ENCODE measurements at regions not wholly inside any gene's neighbourhood (a gene's known extent, or its start where the extent isn't known, plus 50 kb on each side); places are given as distances from the start of the nearest gene placed in this dataset.

GRCh38 chr21:36260030-36260787, 59.8 kb upstream of the MORC3 start:
- H3K4me3 ChIP-seq, result peak overlapping the region; percentile 50
- peaks cover 0 to 6% (median 3%) of the 10 kb centered on the region in 4 donors for H3K36me3 ChIP-seq (ENCODE audit: control insufficient read depth in 4 of 4, insufficient read depth in 4 of 4, low read length in 4 of 4)
- DNase-seq (peak; percentile 79 to 96 (median 95)), ATAC-seq (ENCODE audit: insufficient read depth, low FRiP score) (peak; percentile 78)
- H3K27me3 ChIP-seq (ENCODE audit: control insufficient read depth in 3 of 3, insufficient read depth in 3 of 3, low read length in 2 of 3), result no peaks in the 10 kb centered on the region
- WGBS, 2 donors, result 40 to 46% methylated on average over 10 of the region's 10 CpGs
- H3K4me1 ChIP-seq (ENCODE audit: control insufficient read depth in 5 of 5, insufficient read depth in 5 of 5, low read length in 5 of 5), result peaks cover 0 to 3% (median 0%) of the 10 kb centered on the region in 5 donors
- TF ChIP-seq, protein P1, sequence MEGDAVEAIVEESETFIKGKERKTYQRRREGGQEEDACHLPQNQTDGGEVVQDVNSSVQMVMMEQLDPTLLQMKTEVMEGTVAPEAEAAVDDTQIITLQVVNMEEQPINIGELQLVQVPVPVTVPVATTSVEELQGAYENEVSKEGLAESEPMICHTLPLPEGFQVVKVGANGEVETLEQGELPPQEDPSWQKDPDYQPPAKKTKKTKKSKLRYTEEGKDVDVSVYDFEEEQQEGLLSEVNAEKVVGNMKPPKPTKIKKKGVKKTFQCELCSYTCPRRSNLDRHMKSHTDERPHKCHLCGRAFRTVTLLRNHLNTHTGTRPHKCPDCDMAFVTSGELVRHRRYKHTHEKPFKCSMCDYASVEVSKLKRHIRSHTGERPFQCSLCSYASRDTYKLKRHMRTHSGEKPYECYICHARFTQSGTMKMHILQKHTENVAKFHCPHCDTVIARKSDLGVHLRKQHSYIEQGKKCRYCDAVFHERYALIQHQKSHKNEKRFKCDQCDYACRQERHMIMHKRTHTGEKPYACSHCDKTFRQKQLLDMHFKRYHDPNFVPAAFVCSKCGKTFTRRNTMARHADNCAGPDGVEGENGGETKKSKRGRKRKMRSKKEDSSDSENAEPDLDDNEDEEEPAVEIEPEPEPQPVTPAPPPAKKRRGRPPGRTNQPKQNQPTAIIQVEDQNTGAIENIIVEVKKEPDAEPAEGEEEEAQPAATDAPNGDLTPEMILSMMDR (IDR thresholded peaks at IDR 0.05; ENCODE audit: control extremely low read depth, extremely low read depth), result peak; percentile 53
- peak overlapping the region in 1 of 2 donors; percentile 88 for H3K27ac ChIP-seq (ENCODE audit: low read depth in 1 of 2, low read length in 1 of 2)
- no peaks in the 10 kb centered on the region for H3K9me3 ChIP-seq (ENCODE audit: control insufficient read depth in 4 of 4, insufficient read depth in 3 of 4, low read length in 3 of 4)
- peak overlapping the region in 1 of 2 donors; percentile 91 for H3K9ac ChIP-seq (ENCODE audit: insufficient read depth in 1 of 2, low read length in 2 of 2)

DNA sequence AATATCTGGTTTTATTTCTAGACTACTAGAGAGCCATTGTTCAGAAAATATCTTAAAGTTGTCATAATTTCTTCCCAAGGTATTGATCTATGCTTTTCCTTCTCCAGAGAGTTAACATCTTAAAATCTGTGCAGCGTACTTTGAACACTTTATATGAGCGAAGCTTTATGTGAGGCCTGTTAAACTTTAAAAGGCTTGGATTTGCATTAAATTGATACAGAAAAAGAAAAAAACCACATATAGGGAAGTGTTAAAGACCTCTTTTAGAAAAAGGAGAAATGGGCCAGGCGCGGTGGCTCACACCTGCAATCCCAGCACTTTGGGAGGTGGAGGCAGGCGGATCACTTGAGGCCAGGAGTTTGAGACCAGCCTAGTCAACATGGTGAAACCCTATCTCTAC, 59.2 kb upstream of the MORC3 start:
- 84 to 92% methylated on average over 5 of the region's 5 CpGs for WGBS, 2 donors
- Histone ChIP-seq H3K36me3 (ENCODE audit: control insufficient read depth in 4 of 4, insufficient read depth in 4 of 4, low read length in 4 of 4) (peaks cover 0 to 10% (median 3%) of the 10 kb centered on the region in 4 donors), H3K27me3 (ENCODE audit: control insufficient read depth in 3 of 3, insufficient read depth in 3 of 3, low read length in 2 of 3) (no peaks in the 10 kb centered on the region), H3K4me1 (ENCODE audit: control insufficient read depth in 5 of 5, insufficient read depth in 5 of 5, low read length in 5 of 5) (peaks cover 0 to 3% (median 0%) of the 10 kb centered on the region in 5 donors), H3K27ac (ENCODE audit: low read depth in 1 of 2, low read length in 1 of 2) (no peak overlapping the region), H3K9ac (ENCODE audit: insufficient read depth in 1 of 2, low read length in 2 of 2) (peak overlapping the region in 1 of 2 donors; percentile 91), H3K9me3 (ENCODE audit: control insufficient read depth in 4 of 4, insufficient read depth in 3 of 4, low read length in 3 of 4) (no peaks in the 10 kb centered on the region), H3K4me3 (no peak overlapping the region)
- ATAC-seq (ENCODE audit: insufficient read depth, low FRiP score) (no peak), DNase-seq (no peak)
- TF ChIP-seq, protein P1 (IDR thresholded peaks at IDR 0.05; ENCODE audit: control extremely low read depth, extremely low read depth), result no peak

GRCh38 chr21:36261459-36261858, 58.5 kb upstream of the MORC3 start:
- WGBS, 2 donors, result 90 to 97% methylated on average over 5 of the region's 5 CpGs
- Histone ChIP-seq H3K27me3 (ENCODE audit: control insufficient read depth in 3 of 3, insufficient read depth in 3 of 3, low read length in 2 of 3) (no peaks in the 10 kb centered on the region), H3K9me3 (ENCODE audit: control insufficient read depth in 4 of 4, insufficient read depth in 3 of 4, low read length in 3 of 4) (no peaks in the 10 kb centered on the region), H3K36me3 (ENCODE audit: control insufficient read depth in 4 of 4, insufficient read depth in 4 of 4, low read length in 4 of 4) (peaks cover 0 to 11% (median 3%) of the 10 kb centered on the region in 4 donors), H3K27ac (ENCODE audit: low read depth in 1 of 2, low read length in 1 of 2) (no peak overlapping the region), H3K9ac (ENCODE audit: insufficient read depth in 1 of 2, low read length in 2 of 2) (no peak overlapping the region), H3K4me3 (no peak overlapping the region), H3K4me1 (ENCODE audit: control insufficient read depth in 5 of 5, insufficient read depth in 5 of 5, low read length in 5 of 5) (peaks cover 0 to 3% (median 0%) of the 10 kb centered on the region in 5 donors)
- ATAC-seq (ENCODE audit: insufficient read depth, low FRiP score) (no peak), DNase-seq (no peak)
- TF ChIP-seq, protein P1 (IDR thresholded peaks at IDR 0.05; ENCODE audit: control extremely low read depth, extremely low read depth), result no peak
